A549 (cell line): ENCODE measurements at regions not wholly inside any gene's neighbourhood (a gene's known extent, or its start where the extent isn't known, plus 50 kb on each side); places are given as distances from the start of the nearest gene placed in this dataset.
A peak's percentile ranks its signal among the peaks of the same experiment; 100 is the strongest.

ENCODE experiments used
- ATAC-seq, 2 experiments: fragments of 200-7000 bp in 1 of 2; fragments of >200 bp in 1 of 2; cut with Nextera tagmentation in 1 of 2; cut with Tn5 transposase in 1 of 2; 3 replicates each; pipeline versions ENCODE4 v1.8.0 to v1.9.1; 2018 to 2020; ENCODE audit warnings: mild to moderate bottlenecking in 1 of 2, moderate library complexity in 1 of 2
- CTCF ChIA-PET: fragments of 300-600 bp; sonication (Branson Sonifier 250); formaldehyde crosslinking; extraction: SDS; loops from one replicate; lab custom pipeline; 2021; ENCODE audit warnings: antibody characterized with exemption, inconsistent platforms; lab: Yijun Ruan, JAX
- POLR2A ChIA-PET: fragments of 350-600 bp; formaldehyde crosslinking; extraction: SDS; loops from one replicate; lab custom pipeline; 2021; ENCODE audit warnings: antibody characterized with exemption, inconsistent platforms; lab: Yijun Ruan, JAX
- DNase-seq, 2 experiments: peaks; one replicate each; pipeline versions ENCODE4 v3.0.0 to v3.0.0-alpha.2; 2011 to 2016; ENCODE audit warnings: low read depth in 1 of 2, low spot score in 1 of 2
- FAIRE-seq: peaks from 2 replicates; lab custom pipeline; 2011; peaks lifted over from hg19 to GRCh38; lab: Jason Lieb, UNC
- H3K27ac ChIP-seq, 2 experiments: fragments of >200 bp; sonication (Bioruptor Twin); formaldehyde crosslinking; 3 replicates each; pipeline ENCODE4 v1.5.1; 2016 to 2017
- H3K4me1 ChIP-seq: fragments of >200 bp; sonication (Bioruptor Twin); formaldehyde crosslinking; 3 replicates; pipeline ENCODE4 v1.6.1; 2016
- H3K4me2 ChIP-seq: fragments of >200 bp; sonication (Bioruptor Twin); formaldehyde crosslinking; 3 replicates; pipeline ENCODE4 v1.6.1; 2016
- H3K4me3 ChIP-seq: fragments of >200 bp; sonication (Bioruptor Twin); formaldehyde crosslinking; 3 replicates; pipeline ENCODE4 v1.5.1; 2016
- H3K9me3 ChIP-seq: fragments of >200 bp; sonication (Bioruptor Twin); formaldehyde crosslinking; 3 replicates; pipeline ENCODE4 v1.6.1; 2016
- ATOH8 ChIP-seq: fragments of 250-450 bp; sonication (Bioruptor Pico); IDR thresholded peaks from 2 replicates; pipeline ENCODE4 v1.5.0; 2020; ENCODE audit warnings: low read depth, mild to moderate bottlenecking, moderate library complexity
- CHD2 ChIP-seq: fragments of 150-350 bp; IDR thresholded peaks from 2 replicates; pipeline ENCODE4 v1.6.1; 2014; ENCODE audit warnings: low read length; ENCODE audit not compliant: partially characterized antibody
- CHD4 ChIP-seq: fragments of 200-600 bp; sonication (generic); IDR thresholded peaks from 2 replicates; pipeline ENCODE4 v1.6.1; 2016; ENCODE audit warnings: antibody characterized with exemption, mild to moderate bottlenecking, borderline replicate concordance
- EHF ChIP-seq: fragments of 250-450 bp; sonication (Bioruptor Pico); IDR thresholded peaks from 2 replicates; pipeline ENCODE4 v1.5.0; 2020; ENCODE audit warnings: mild to moderate bottlenecking
- ELK1 ChIP-seq: fragments of 150-350 bp; IDR thresholded peaks from 2 replicates; pipeline ENCODE4 v1.6.1; 2014; ENCODE audit warnings: low read depth, mild to moderate bottlenecking, low read length
- EP300 ChIP-seq, 2 experiments: fragments of >200 bp; sonication (Bioruptor Twin); formaldehyde crosslinking; IDR thresholded peaks; 2 replicates in 1 of 2; 3 replicates in 1 of 2; pipeline ENCODE4 v1.6.1; 2016 to 2017
- ESRRA ChIP-seq: fragments of 150-350 bp; IDR thresholded peaks from 2 replicates; pipeline ENCODE4 v1.6.1; 2014; ENCODE audit warnings: mild to moderate bottlenecking, low read length, borderline replicate concordance
- FOSL2 ChIP-seq, 2 experiments: fragments of 450-650 bp in 1 of 2; fragments of >200 bp in 1 of 2; sonication (Bioruptor Twin) in 1 of 2; formaldehyde crosslinking; IDR thresholded peaks; 2 replicates each; pipeline versions ENCODE4 v1.5.0 to v1.6.1; 2016 to 2020; ENCODE audit warnings: mild to moderate bottlenecking in 1 of 2, moderate library complexity in 1 of 2
- FOXS1 ChIP-seq: fragments of 250-450 bp; sonication (Bioruptor Pico); IDR thresholded peaks from 2 replicates; pipeline ENCODE4 v1.5.0; 2020; ENCODE audit warnings: mild to moderate bottlenecking, moderate library complexity
- GATA3 ChIP-seq: IDR thresholded peaks from 2 replicates; pipeline ENCODE4 v1.6.1; 2012; ENCODE audit warnings: borderline replicate concordance
- HES2 ChIP-seq: fragments of >200 bp; sonication (Bioruptor Twin); formaldehyde crosslinking; IDR thresholded peaks from 2 replicates; pipeline ENCODE4 v1.6.1; 2016
- HOXA7 ChIP-seq: fragments of 250-450 bp; sonication (Bioruptor Pico); IDR thresholded peaks from 2 replicates; pipeline ENCODE4 v1.5.0; 2020; ENCODE audit warnings: mild to moderate bottlenecking, moderate library complexity
- HOXB13 ChIP-seq: fragments of 250-450 bp; sonication (Bioruptor Pico); IDR thresholded peaks from 2 replicates; pipeline ENCODE4 v1.5.0; 2020; ENCODE audit warnings: low read depth, mild to moderate bottlenecking, moderate library complexity
- JUN ChIP-seq, 2 experiments: fragments of >200 bp; sonication (Bioruptor Twin); formaldehyde crosslinking; IDR thresholded peaks; 2 replicates in 1 of 2; 3 replicates in 1 of 2; pipeline ENCODE4 v1.6.1; 2016 to 2017
- JUNB ChIP-seq: fragments of >200 bp; sonication (Bioruptor Twin); formaldehyde crosslinking; IDR thresholded peaks from 2 replicates; pipeline ENCODE4 v1.6.1; 2016
- MAX ChIP-seq: IDR thresholded peaks from 2 replicates; pipeline ENCODE4 v1.6.1; 2012
- MAZ ChIP-seq: fragments of 150-350 bp; IDR thresholded peaks from 2 replicates; pipeline ENCODE4 v1.6.1; 2014; ENCODE audit warnings: antibody characterized with exemption, low read depth, low read length, borderline replicate concordance
- NFE2L2 ChIP-seq: fragments of 150-350 bp; conservative IDR thresholded peaks from 2 replicates; pipeline ENCODE4 v1.6.1; 2014; ENCODE audit warnings: low read length
- NPAS2 ChIP-seq: fragments of 250-450 bp; sonication (Bioruptor Pico); IDR thresholded peaks from 2 replicates; pipeline ENCODE4 v1.8.0; 2022; ENCODE audit warnings: mild to moderate bottlenecking, moderate library complexity, borderline replicate concordance
- POLR2A ChIP-seq: IDR thresholded peaks from 2 replicates; pipeline ENCODE4 v1.6.1; 2012; ENCODE audit warnings: mild to moderate bottlenecking, low read length
- RAD21 ChIP-seq, 2 experiments: fragments of >200 bp in 1 of 2; sonication (Bioruptor Twin) in 1 of 2; formaldehyde crosslinking in 1 of 2; IDR thresholded peaks in 1 of 2; conservative IDR thresholded peaks in 1 of 2; 2 replicates in 1 of 2; 3 replicates in 1 of 2; pipeline ENCODE4 v1.6.1; 2012 to 2018; ENCODE audit warnings: inconsistent platforms in 1 of 2
- RCOR1 ChIP-seq: fragments of 150-350 bp; IDR thresholded peaks from 2 replicates; pipeline ENCODE4 v1.6.1; 2014; ENCODE audit warnings: antibody characterized with exemption, low read length, low read depth
- RNF2 ChIP-seq: fragments of 200-600 bp; sonication (generic); IDR thresholded peaks from 2 replicates; pipeline ENCODE4 v1.6.1; 2016; ENCODE audit warnings: low read depth, mild to moderate bottlenecking, antibody characterized with exemption, moderate library complexity, borderline replicate concordance
- SREBF2 ChIP-seq: fragments of 450-650 bp; IDR thresholded peaks from 2 replicates; pipeline ENCODE4 v1.6.1; 2014; ENCODE audit warnings: mild to moderate bottlenecking, moderate library complexity
- TP53 ChIP-seq: fragments of 250-450 bp; sonication (Bioruptor Pico); IDR thresholded peaks from 2 replicates; pipeline ENCODE4 v1.5.0; 2021; ENCODE audit warnings: mild to moderate bottlenecking, moderate library complexity
- USF2 ChIP-seq: fragments of 450-650 bp; IDR thresholded peaks from 2 replicates; pipeline ENCODE4 v1.6.1; 2014; ENCODE audit warnings: antibody characterized with exemption
- ZFP36 ChIP-seq: fragments of 450-650 bp; IDR thresholded peaks from 2 replicates; pipeline ENCODE4 v1.6.1; 2014; ENCODE audit warnings: borderline replicate concordance; ENCODE audit not compliant: partially characterized antibody
- ZNF302 ChIP-seq: fragments of 250-450 bp; sonication (Bioruptor Pico); IDR thresholded peaks from 2 replicates; pipeline ENCODE4 v1.9.0; 2021; ENCODE audit warnings: inconsistent platforms, mild to moderate bottlenecking, moderate library complexity
- WGBS: methylation state at CpG from one replicate; pipeline ENCODE4 v1.1.6; 2017; ENCODE audit errors: missing lambda C conversion rate; 5-methylcytosine and 5-hydroxymethylcytosine counted together

- no peak for TF ChIP-seq MAZ
- no peak for TF ChIP-seq ESRRA
- TF ChIP-seq, all 56 proteins: peak for 0
Measured at GRCh38 chr1:106968644-106969043, 87.8 kb upstream of the PRMT6 start (continued).

GRCh38 chr1:106969731-106970130 is 86.7 kb upstream of the PRMT6 start:
- no peaks in the 10 kb centered on the region for H3K9me3 ChIP-seq
- FAIRE-seq = no peak
- no peak for DNase-seq
- H3K4me1 ChIP-seq = no peaks in the 10 kb centered on the region
- POLR2A ChIA-PET = no interaction called here
- no peak overlapping the region for H3K4me2 ChIP-seq
- TF ChIP-seq NPAS2 (CRISPR knock-in tag) (no peak), EP300 (IDR thresholded peaks at IDR 0.05) (no peak), ZNF302 (CRISPR knock-in tag) (no peak), ZFP36 (no peak), ELK1 (no peak), CHD2 (no peak), USF2 (no peak), MAX (no peak), JUNB (no peak), POLR2A (no peak), TP53 (CRISPR knock-in tag) (no peak), HOXB13 (no peak), HOXA7 (CRISPR knock-in tag) (no peak), NFE2L2 (no peak)
- TF ChIP-seq, all 56 proteins: peak for 0
- Histone ChIP-seq H3K27ac (no peak overlapping the region), H3K4me3 (no peak overlapping the region)
- ATAC-seq = no peak
- CTCF ChIA-PET = no interaction called here

GRCh38 chr1:106972074-106972473 is 84.4 kb upstream of the PRMT6 start:
- TF ChIP-seq RNF2 (no peak), MAZ (no peak), JUNB (no peak), HES2 (no peak), ATOH8 (CRISPR knock-in tag) (no peak), GATA3 (no peak), HOXB13 (no peak)
- 0% methylated on average over 2 of the region's 2 CpGs for WGBS
- no peak for FAIRE-seq
- POLR2A ChIA-PET = no interaction called here
- no peak overlapping the region for H3K4me2 ChIP-seq
- DNase-seq = no peak
- CTCF ChIA-PET = no interaction called here
- H3K27ac ChIP-seq = no peak overlapping the region
- H3K4me3 ChIP-seq = no peak overlapping the region
- H3K4me1 ChIP-seq = no peaks in the 10 kb centered on the region
- ATAC-seq = no peak
- no peaks in the 10 kb centered on the region for H3K9me3 ChIP-seq

- H3K4me1 ChIP-seq = no peaks in the 10 kb centered on the region
- no peak for ATAC-seq
- no peak overlapping the region for H3K4me3 ChIP-seq
- H3K27ac ChIP-seq = no peak overlapping the region
- peak in 1 of 2 experiments; percentile 0 for DNase-seq
- no peak for FAIRE-seq
- CTCF ChIA-PET = interaction anchor here (0.6 kb wide), 1 partner anchor 1958 kb away, joined by 3 read pairs; no protein-coding TSS in a partner anchor
- H3K4me2 ChIP-seq = no peak overlapping the region
- WGBS = 0% methylated on average over 2 of the region's 2 CpGs
- no peaks in the 10 kb centered on the region for H3K9me3 ChIP-seq
- POLR2A ChIA-PET = no interaction called here
- no peak for TF ChIP-seq CHD4
- TF ChIP-seq USF2 = no peak
- TF ChIP-seq FOXS1 (CRISPR knock-in tag) = no peak
- no peak for TF ChIP-seq JUN (IDR thresholded peaks at IDR 0.05)
- TF ChIP-seq ZNF302 (CRISPR knock-in tag) = no peak
- no peak for TF ChIP-seq SREBF2
- TF ChIP-seq EHF (CRISPR knock-in tag) = no peak
- no peak for TF ChIP-seq FOSL2 (IDR thresholded peaks at IDR 0.05)
- TF ChIP-seq FOSL2 (CRISPR knock-in tag; IDR thresholded peaks at IDR 0.05) = no peak
- TF ChIP-seq MAX = no peak
- TF ChIP-seq RCOR1 = no peak
- no peak for TF ChIP-seq RAD21 (conservative IDR thresholded peaks at IDR 0.05 in 1 of 2, IDR thresholded peaks at IDR 0.05 in 1 of 2)
Measured at GRCh38 chr1:106975944-106976343, 80.5 kb upstream of the PRMT6 start.
